ENCODE measurements at regions not wholly inside any gene's neighbourhood (a gene's known extent, or its start where the extent isn't known, plus 50 kb on each side); places are given as distances from the start of the nearest gene placed in this dataset.
"Not testable (repeated sequence)": the region's sequence is repeated elsewhere in the genome, so short reads cannot be mapped to it uniquely, and the experiment has no call there.

DNA sequence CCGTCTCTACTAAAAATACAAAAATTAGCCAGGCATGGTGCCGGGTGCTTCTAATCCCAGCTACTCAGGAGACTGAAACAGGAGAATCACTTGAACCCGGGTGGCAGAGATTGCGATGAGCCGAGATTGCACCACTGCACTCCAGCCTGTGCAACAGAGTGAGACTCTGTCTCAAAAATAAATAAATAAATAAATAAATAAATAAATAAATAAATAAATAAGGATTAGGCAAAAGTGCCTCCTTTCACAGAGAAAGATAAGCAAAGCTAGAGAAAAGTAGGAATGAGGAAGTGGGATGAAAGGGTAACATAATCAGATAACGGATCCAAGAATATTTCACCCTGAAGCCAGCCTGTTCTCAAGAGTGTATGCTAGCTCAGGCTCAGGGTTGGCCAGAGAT lies 869.6 kb upstream of the AUTS2 start:
- not testable (repeated sequence) for H2AK5ac ChIP-seq (ENCODE audit: low read length, severe bottlenecking); H3K9me3 ChIP-seq (ENCODE audit: control insufficient read depth, low read length); H3K4me3 ChIP-seq (ENCODE audit: insufficient read depth in 1 of 2, low read depth in 1 of 2, low read length in 2 of 2); H2BK12ac ChIP-seq (ENCODE audit: low read length in 2 of 2); H4K91ac ChIP-seq (ENCODE audit: low read length); H4K8ac ChIP-seq (ENCODE audit: low read length); H2AFZ ChIP-seq (ENCODE audit: low read depth, low read length); H3K36me3 ChIP-seq (ENCODE audit: control insufficient read depth in 1 of 2, insufficient read depth in 2 of 2, low read depth in 1 of 2, low read length in 2 of 2); DNase-seq; H2BK5ac ChIP-seq (ENCODE audit: low read depth, low read length, poor library complexity, severe bottlenecking); H3K4ac ChIP-seq (ENCODE audit: low read depth in 1 of 2, low read length in 2 of 2); H3K79me1 ChIP-seq (replicated peaks; ENCODE audit: low read length, poor library complexity, severe bottlenecking); H3K4me2 ChIP-seq (ENCODE audit: low read length, poor library complexity, severe bottlenecking); H3K14ac ChIP-seq (ENCODE audit: low read length in 2 of 2); H3K23ac ChIP-seq (ENCODE audit: low read length in 2 of 2); H3K18ac ChIP-seq (ENCODE audit: low read depth in 1 of 2, low read length in 2 of 2); H2BK120ac ChIP-seq (ENCODE audit: low read depth, low read length); H3K4me1 ChIP-seq (ENCODE audit: control insufficient read depth, insufficient read depth, low read depth, low read length); H3K9ac ChIP-seq (ENCODE audit: low read length); H2BK15ac ChIP-seq (ENCODE audit: low read depth, poor library complexity, severe bottlenecking); H3K27ac ChIP-seq (ENCODE audit: low read length, poor library complexity, severe bottlenecking)
- WGBS = 87% methylated on average over 3 of the region's 6 CpGs
- peaks cover 0 to 30% of the 10 kb centered on the region in 2 experiments for H3K27me3 ChIP-seq (ENCODE audit: control insufficient read depth in 1 of 2, insufficient read depth in 1 of 2, low read length in 2 of 2)

DNA sequence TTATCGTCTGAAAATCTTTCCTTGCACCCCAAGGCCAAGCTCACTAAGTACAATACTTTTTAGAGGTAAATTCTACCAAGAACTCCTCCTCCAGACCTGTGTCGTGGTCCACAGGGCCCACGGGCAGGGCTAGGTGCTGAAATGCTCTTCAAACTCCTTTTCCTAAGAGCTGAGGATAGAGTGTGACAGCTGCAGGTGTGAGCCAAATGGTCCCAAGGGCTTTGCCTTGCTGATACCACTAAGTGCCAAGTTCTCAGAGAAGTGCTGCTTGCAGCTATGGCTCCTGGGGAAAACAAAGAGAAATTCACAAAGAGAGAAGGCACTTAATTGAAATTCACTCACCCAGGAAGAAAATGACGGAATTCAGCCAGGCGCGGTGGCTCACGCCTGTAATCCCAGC lies 868.9 kb upstream of the AUTS2 start:
- Histone ChIP-seq H3K27me3 (ENCODE audit: control insufficient read depth in 1 of 2, insufficient read depth in 1 of 2, low read length in 2 of 2) (peaks cover 0 to 30% of the 10 kb centered on the region in 2 experiments), H2AFZ (ENCODE audit: low read depth, low read length) (no peak overlapping the region), H2BK12ac (ENCODE audit: low read length in 2 of 2) (no peak overlapping the region), H3K23ac (ENCODE audit: low read length in 2 of 2) (no peak overlapping the region), H2BK15ac (ENCODE audit: low read depth, poor library complexity, severe bottlenecking) (no peak overlapping the region), H3K27ac (ENCODE audit: low read length, poor library complexity, severe bottlenecking) (no peak overlapping the region), H3K9ac (ENCODE audit: low read length) (no peak overlapping the region), H3K4ac (ENCODE audit: low read depth in 1 of 2, low read length in 2 of 2) (no peak overlapping the region), H3K4me3 (ENCODE audit: insufficient read depth in 1 of 2, low read depth in 1 of 2, low read length in 2 of 2) (no peak overlapping the region), H3K14ac (ENCODE audit: low read length in 2 of 2) (no peak overlapping the region), H3K9me3 (ENCODE audit: control insufficient read depth, low read length) (no peaks in the 10 kb centered on the region), H2AK5ac (ENCODE audit: low read length, severe bottlenecking) (no peak overlapping the region), H3K4me2 (ENCODE audit: low read length, poor library complexity, severe bottlenecking) (no peak overlapping the region), H3K36me3 (ENCODE audit: control insufficient read depth in 1 of 2, insufficient read depth in 2 of 2, low read depth in 1 of 2, low read length in 2 of 2) (no peaks in the 10 kb centered on the region), H4K91ac (ENCODE audit: low read length) (no peak overlapping the region), H3K79me1 (replicated peaks; ENCODE audit: low read length, poor library complexity, severe bottlenecking) (no peaks in the 10 kb centered on the region), H3K18ac (ENCODE audit: low read depth in 1 of 2, low read length in 2 of 2) (no peak overlapping the region), H4K8ac (ENCODE audit: low read length) (no peak overlapping the region), H3K4me1 (ENCODE audit: control insufficient read depth, insufficient read depth, low read depth, low read length) (no peaks in the 10 kb centered on the region), H2BK120ac (ENCODE audit: low read depth, low read length) (no peak overlapping the region), H2BK5ac (ENCODE audit: low read depth, low read length, poor library complexity, severe bottlenecking) (no peak overlapping the region)
- DNase-seq = no peak
- WGBS = 85% methylated on average over 7 of the region's 7 CpGs

- Histone ChIP-seq H2BK5ac (ENCODE audit: low read depth, low read length, poor library complexity, severe bottlenecking) (no peak overlapping the region), H3K4ac (ENCODE audit: low read depth in 1 of 2, low read length in 2 of 2) (no peak overlapping the region), H3K27ac (ENCODE audit: low read length, poor library complexity, severe bottlenecking) (no peak overlapping the region), H4K91ac (ENCODE audit: low read length) (no peak overlapping the region), H4K8ac (ENCODE audit: low read length) (no peak overlapping the region), H3K9ac (ENCODE audit: low read length) (no peak overlapping the region), H3K27me3 (ENCODE audit: control insufficient read depth in 1 of 2, insufficient read depth in 1 of 2, low read length in 2 of 2) (peaks cover 0 to 30% of the 10 kb centered on the region in 2 experiments), H2AK5ac (ENCODE audit: low read length, severe bottlenecking) (no peak overlapping the region), H3K36me3 (ENCODE audit: control insufficient read depth in 1 of 2, insufficient read depth in 2 of 2, low read depth in 1 of 2, low read length in 2 of 2) (no peaks in the 10 kb centered on the region), H3K79me1 (replicated peaks; ENCODE audit: low read length, poor library complexity, severe bottlenecking) (no peaks in the 10 kb centered on the region), H3K9me3 (ENCODE audit: control insufficient read depth, low read length) (no peaks in the 10 kb centered on the region), H3K4me1 (ENCODE audit: control insufficient read depth, insufficient read depth, low read depth, low read length) (no peaks in the 10 kb centered on the region), H3K14ac (ENCODE audit: low read length in 2 of 2) (no peak overlapping the region), H2BK12ac (ENCODE audit: low read length in 2 of 2) (no peak overlapping the region), H3K23ac (ENCODE audit: low read length in 2 of 2) (no peak overlapping the region), H2AFZ (ENCODE audit: low read depth, low read length) (no peak overlapping the region), H2BK15ac (ENCODE audit: low read depth, poor library complexity, severe bottlenecking) (no peak overlapping the region), H3K4me2 (ENCODE audit: low read length, poor library complexity, severe bottlenecking) (no peak overlapping the region), H2BK120ac (ENCODE audit: low read depth, low read length) (no peak overlapping the region), H3K18ac (ENCODE audit: low read depth in 1 of 2, low read length in 2 of 2) (no peak overlapping the region), H3K4me3 (ENCODE audit: insufficient read depth in 1 of 2, low read depth in 1 of 2, low read length in 2 of 2) (no peak overlapping the region)
- no peak for DNase-seq
- 74% methylated on average over 2 of the region's 2 CpGs for WGBS
Measured at GRCh38 chr7:68730194-68730593, 868.1 kb upstream of the AUTS2 start.

DNA sequence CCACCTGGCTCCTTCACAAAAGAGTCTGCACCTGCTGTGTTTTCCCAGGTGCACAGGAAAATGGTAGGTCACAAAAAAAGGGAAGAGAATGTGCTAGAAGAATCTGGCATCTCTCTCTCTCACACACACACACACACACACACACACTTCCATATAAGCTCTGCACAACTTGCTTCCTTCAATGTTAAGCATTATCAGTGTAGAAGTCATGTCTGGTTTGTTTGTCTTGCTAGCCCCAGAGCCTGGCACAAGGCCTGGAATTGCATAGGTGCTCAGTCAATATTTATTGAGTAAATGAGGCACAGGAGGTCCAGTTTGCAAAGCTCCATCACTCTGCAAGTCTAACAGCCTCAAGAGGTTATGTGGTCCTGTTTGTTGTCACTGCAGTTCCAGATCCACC lies 867.3 kb upstream of the AUTS2 start:
- no peak overlapping the region for H4K8ac ChIP-seq (ENCODE audit: low read length)
- H2BK5ac ChIP-seq (ENCODE audit: low read depth, low read length, poor library complexity, severe bottlenecking) = no peak overlapping the region
- H4K91ac ChIP-seq (ENCODE audit: low read length) = no peak overlapping the region
- no peak overlapping the region for H3K27ac ChIP-seq (ENCODE audit: low read length, poor library complexity, severe bottlenecking)
- no peaks in the 10 kb centered on the region for H3K36me3 ChIP-seq (ENCODE audit: control insufficient read depth in 1 of 2, insufficient read depth in 2 of 2, low read depth in 1 of 2, low read length in 2 of 2)
- no peak overlapping the region for H2AK5ac ChIP-seq (ENCODE audit: low read length, severe bottlenecking)
- no peak overlapping the region for H3K14ac ChIP-seq (ENCODE audit: low read length in 2 of 2)
- H3K9me3 ChIP-seq (ENCODE audit: control insufficient read depth, low read length) = no peaks in the 10 kb centered on the region
- H3K23ac ChIP-seq (ENCODE audit: low read length in 2 of 2) = no peak overlapping the region
- no peak overlapping the region for H3K9ac ChIP-seq (ENCODE audit: low read length)
- H3K4ac ChIP-seq (ENCODE audit: low read depth in 1 of 2, low read length in 2 of 2) = no peak overlapping the region
- no peak overlapping the region for H3K4me2 ChIP-seq (ENCODE audit: low read length, poor library complexity, severe bottlenecking)
- no peak overlapping the region for H2BK15ac ChIP-seq (ENCODE audit: low read depth, poor library complexity, severe bottlenecking)
- H3K18ac ChIP-seq (ENCODE audit: low read depth in 1 of 2, low read length in 2 of 2) = no peak overlapping the region
- peaks cover 0 to 30% of the 10 kb centered on the region in 2 experiments for H3K27me3 ChIP-seq (ENCODE audit: control insufficient read depth in 1 of 2, insufficient read depth in 1 of 2, low read length in 2 of 2)
- H2AFZ ChIP-seq (ENCODE audit: low read depth, low read length) = no peak overlapping the region
- H2BK12ac ChIP-seq (ENCODE audit: low read length in 2 of 2) = no peak overlapping the region
- H2BK120ac ChIP-seq (ENCODE audit: low read depth, low read length) = no peak overlapping the region
- no peaks in the 10 kb centered on the region for H3K79me1 ChIP-seq (replicated peaks; ENCODE audit: low read length, poor library complexity, severe bottlenecking)
- DNase-seq = no peak
- no peak overlapping the region for H3K4me3 ChIP-seq (ENCODE audit: insufficient read depth in 1 of 2, low read depth in 1 of 2, low read length in 2 of 2)
- no peaks in the 10 kb centered on the region for H3K4me1 ChIP-seq (ENCODE audit: control insufficient read depth, insufficient read depth, low read depth, low read length)
